ENCODE measurements at regions not wholly inside any gene's neighbourhood (a gene's known extent, or its start where the extent isn't known, plus 50 kb on each side); places are given as distances from the start of the nearest gene placed in this dataset.

- no peaks in the 10 kb centered on the region for H3K36me3 ChIP-seq (ENCODE audit: insufficient read depth, low read length)
- H2AFZ ChIP-seq (ENCODE audit: low read length), result no peak overlapping the region
- H3K79me2 ChIP-seq (ENCODE audit: insufficient read depth, low read depth, low read length), result no peaks in the 10 kb centered on the region
- no peaks in the 10 kb centered on the region for H3K4me1 ChIP-seq (ENCODE audit: insufficient read depth, low read length, poor library complexity, severe bottlenecking)
- CTCF ChIA-PET (ENCODE audit: unreplicated experiment), result no interaction called here
- TF ChIP-seq, protein P1, sequence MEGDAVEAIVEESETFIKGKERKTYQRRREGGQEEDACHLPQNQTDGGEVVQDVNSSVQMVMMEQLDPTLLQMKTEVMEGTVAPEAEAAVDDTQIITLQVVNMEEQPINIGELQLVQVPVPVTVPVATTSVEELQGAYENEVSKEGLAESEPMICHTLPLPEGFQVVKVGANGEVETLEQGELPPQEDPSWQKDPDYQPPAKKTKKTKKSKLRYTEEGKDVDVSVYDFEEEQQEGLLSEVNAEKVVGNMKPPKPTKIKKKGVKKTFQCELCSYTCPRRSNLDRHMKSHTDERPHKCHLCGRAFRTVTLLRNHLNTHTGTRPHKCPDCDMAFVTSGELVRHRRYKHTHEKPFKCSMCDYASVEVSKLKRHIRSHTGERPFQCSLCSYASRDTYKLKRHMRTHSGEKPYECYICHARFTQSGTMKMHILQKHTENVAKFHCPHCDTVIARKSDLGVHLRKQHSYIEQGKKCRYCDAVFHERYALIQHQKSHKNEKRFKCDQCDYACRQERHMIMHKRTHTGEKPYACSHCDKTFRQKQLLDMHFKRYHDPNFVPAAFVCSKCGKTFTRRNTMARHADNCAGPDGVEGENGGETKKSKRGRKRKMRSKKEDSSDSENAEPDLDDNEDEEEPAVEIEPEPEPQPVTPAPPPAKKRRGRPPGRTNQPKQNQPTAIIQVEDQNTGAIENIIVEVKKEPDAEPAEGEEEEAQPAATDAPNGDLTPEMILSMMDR (conservative IDR thresholded peaks at IDR 0.05; ENCODE audit: low read length), result no peak
- TF ChIP-seq EZH2phosphoT487 (IDR thresholded peaks at IDR 0.05; ENCODE audit: borderline replicate concordance, low read depth, low read length), result no peak
- H3K4me3 ChIP-seq (ENCODE audit: low read depth, low read length, poor library complexity, severe bottlenecking), result no peak overlapping the region
- DNase-seq (ENCODE audit: low spot score), result no peak
- no peaks in the 10 kb centered on the region for H3K9me2 ChIP-seq (ENCODE audit: insufficient read depth, low read length)
- intact Hi-C loops (cut with micrococcal nuclease; ENCODE audit: unreplicated experiment), result loop anchor here (5.0 to 10.0 kb wide), 2 partner anchors 136 to 463 kb away; no protein-coding TSS in a partner anchor
- H4K20me1 ChIP-seq (ENCODE audit: insufficient read depth, low read length), result no peaks in the 10 kb centered on the region
- POLR2A ChIA-PET, result no interaction called here
- H3K27ac ChIP-seq (ENCODE audit: low read depth, low read length, poor library complexity, severe bottlenecking), result no peak overlapping the region
- no peak overlapping the region for H3K4me2 ChIP-seq (ENCODE audit: low read length)
- no peaks in the 10 kb centered on the region for H3K9me3 ChIP-seq (ENCODE audit: low read length)
- BruUV-seq (replicated peaks), result no TSS peak
Observed at GRCh38 chr12:19759227-19759626, 319.9 kb downstream of the AEBP2 start.

GRCh38 chr12:19760611-19761010, 321.3 kb downstream of the AEBP2 start:
- no peak overlapping the region for H3K4me2 ChIP-seq (ENCODE audit: low read length)
- no peaks in the 10 kb centered on the region for H3K79me2 ChIP-seq (ENCODE audit: insufficient read depth, low read depth, low read length)
- no peaks in the 10 kb centered on the region for H3K9me2 ChIP-seq (ENCODE audit: insufficient read depth, low read length)
- no TSS peak for BruUV-seq (replicated peaks)
- no peaks in the 10 kb centered on the region for H3K4me1 ChIP-seq (ENCODE audit: insufficient read depth, low read length, poor library complexity, severe bottlenecking)
- TF ChIP-seq EZH2phosphoT487 (IDR thresholded peaks at IDR 0.05; ENCODE audit: borderline replicate concordance, low read depth, low read length), result no peak
- TF ChIP-seq, protein P1 (conservative IDR thresholded peaks at IDR 0.05; ENCODE audit: low read length), result no peak
- no peaks in the 10 kb centered on the region for H3K9me3 ChIP-seq (ENCODE audit: low read length)
- no peaks in the 10 kb centered on the region for H4K20me1 ChIP-seq (ENCODE audit: insufficient read depth, low read length)
- no peak overlapping the region for H3K27ac ChIP-seq (ENCODE audit: low read depth, low read length, poor library complexity, severe bottlenecking)
- no peak overlapping the region for H2AFZ ChIP-seq (ENCODE audit: low read length)
- no peak for DNase-seq (ENCODE audit: low spot score)
- no peak overlapping the region for H3K4me3 ChIP-seq (ENCODE audit: low read depth, low read length, poor library complexity, severe bottlenecking)
- POLR2A ChIA-PET, result no interaction called here
- CTCF ChIA-PET (ENCODE audit: unreplicated experiment), result no interaction called here
- intact Hi-C loops (cut with micrococcal nuclease; ENCODE audit: unreplicated experiment), result no loop called here
- H3K36me3 ChIP-seq (ENCODE audit: insufficient read depth, low read length), result no peaks in the 10 kb centered on the region

GRCh38 chr12:19761463-19761862, 322.2 kb downstream of the AEBP2 start:
- no peak overlapping the region for H3K27ac ChIP-seq (ENCODE audit: low read depth, low read length, poor library complexity, severe bottlenecking)
- H3K9me3 ChIP-seq (ENCODE audit: low read length), result no peaks in the 10 kb centered on the region
- H3K36me3 ChIP-seq (ENCODE audit: insufficient read depth, low read length), result no peaks in the 10 kb centered on the region
- H2AFZ ChIP-seq (ENCODE audit: low read length), result no peak overlapping the region
- no peak overlapping the region for H3K4me2 ChIP-seq (ENCODE audit: low read length)
- ChIA-PET POLR2A (no interaction called here), CTCF (ENCODE audit: unreplicated experiment) (no interaction called here)
- TF ChIP-seq, protein P1 (conservative IDR thresholded peaks at IDR 0.05; ENCODE audit: low read length), result no peak
- no peak for TF ChIP-seq EZH2phosphoT487 (IDR thresholded peaks at IDR 0.05; ENCODE audit: borderline replicate concordance, low read depth, low read length)
- intact Hi-C loops (cut with micrococcal nuclease; ENCODE audit: unreplicated experiment), result no loop called here
- no peaks in the 10 kb centered on the region for H3K9me2 ChIP-seq (ENCODE audit: insufficient read depth, low read length)
- H3K4me3 ChIP-seq (ENCODE audit: low read depth, low read length, poor library complexity, severe bottlenecking), result no peak overlapping the region
- BruUV-seq (replicated peaks), result no TSS peak
- H3K79me2 ChIP-seq (ENCODE audit: insufficient read depth, low read depth, low read length), result no peaks in the 10 kb centered on the region
- no peaks in the 10 kb centered on the region for H4K20me1 ChIP-seq (ENCODE audit: insufficient read depth, low read length)
- H3K4me1 ChIP-seq (ENCODE audit: insufficient read depth, low read length, poor library complexity, severe bottlenecking), result no peaks in the 10 kb centered on the region
- DNase-seq (ENCODE audit: low spot score), result no peak
